ENCODE measurements at regions not wholly inside any gene's neighbourhood (a gene's known extent, or its start where the extent isn't known, plus 50 kb on each side); places are given as distances from the start of the nearest gene placed in this dataset.

DNA sequence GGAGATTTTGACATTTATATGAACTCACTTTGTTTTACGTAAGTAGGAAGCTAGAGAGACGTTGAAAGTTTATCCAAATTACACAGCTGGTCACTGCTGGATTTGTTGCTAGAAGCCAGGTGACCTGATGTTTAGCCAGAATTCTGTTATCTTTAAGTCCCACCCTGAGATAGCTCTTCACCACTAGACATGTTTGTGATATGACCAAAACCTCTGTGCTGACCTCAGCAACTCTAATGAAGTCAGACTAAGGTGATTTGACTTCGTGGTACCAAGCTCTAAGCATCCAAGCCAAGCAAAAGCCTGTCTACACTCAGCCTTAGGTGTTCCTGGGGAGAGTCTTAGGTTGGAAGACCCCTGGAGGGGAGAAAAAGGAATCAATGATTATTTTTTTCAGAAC is 102.4 kb downstream of the ARRDC4 start:
- POLR2A ChIA-PET, result interaction anchor here (0.5 kb wide), 1 partner anchor 38 kb away, joined by 6 read pairs; no protein-coding TSS in a partner anchor
- no peaks in the 10 kb centered on the region for H3K27me3 Mint-ChIP-seq (ENCODE audit: low read depth)
- CTCF ChIA-PET, result no interaction called here
- DNase-seq (ENCODE audit: low spot score), result no peak
- H3K36me3 Mint-ChIP-seq, result peaks cover 9% of the 10 kb centered on the region
- ATAC-seq, result no peak
- H3K9me3 Mint-ChIP-seq, result peaks cover 37% of the 10 kb centered on the region
- TF ChIP-seq CBFB (CRISPR knock-in tag; IDR thresholded peaks at IDR 0.05; ENCODE audit: low read depth) (no peak), IRF2 (CRISPR knock-in tag; IDR thresholded peaks at IDR 0.05; ENCODE audit: borderline replicate concordance, low read depth) (no peak)
- TF ChIP-seq, protein P1, sequence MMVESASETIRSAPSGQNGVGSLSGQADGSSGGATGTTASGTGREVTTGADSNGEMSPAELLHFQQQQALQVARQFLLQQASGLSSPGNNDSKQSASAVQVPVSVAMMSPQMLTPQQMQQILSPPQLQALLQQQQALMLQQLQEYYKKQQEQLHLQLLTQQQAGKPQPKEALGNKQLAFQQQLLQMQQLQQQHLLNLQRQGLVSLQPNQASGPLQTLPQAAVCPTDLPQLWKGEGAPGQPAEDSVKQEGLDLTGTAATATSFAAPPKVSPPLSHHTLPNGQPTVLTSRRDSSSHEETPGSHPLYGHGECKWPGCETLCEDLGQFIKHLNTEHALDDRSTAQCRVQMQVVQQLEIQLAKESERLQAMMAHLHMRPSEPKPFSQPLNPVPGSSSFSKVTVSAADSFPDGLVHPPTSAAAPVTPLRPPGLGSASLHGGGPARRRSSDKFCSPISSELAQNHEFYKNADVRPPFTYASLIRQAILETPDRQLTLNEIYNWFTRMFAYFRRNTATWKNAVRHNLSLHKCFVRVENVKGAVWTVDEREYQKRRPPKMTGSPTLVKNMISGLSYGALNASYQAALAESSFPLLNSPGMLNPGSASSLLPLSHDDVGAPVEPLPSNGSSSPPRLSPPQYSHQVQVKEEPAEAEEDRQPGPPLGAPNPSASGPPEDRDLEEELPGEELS (CRISPR knock-in tag; IDR thresholded peaks at IDR 0.05), result no peak
- TF ChIP-seq, protein P2, sequence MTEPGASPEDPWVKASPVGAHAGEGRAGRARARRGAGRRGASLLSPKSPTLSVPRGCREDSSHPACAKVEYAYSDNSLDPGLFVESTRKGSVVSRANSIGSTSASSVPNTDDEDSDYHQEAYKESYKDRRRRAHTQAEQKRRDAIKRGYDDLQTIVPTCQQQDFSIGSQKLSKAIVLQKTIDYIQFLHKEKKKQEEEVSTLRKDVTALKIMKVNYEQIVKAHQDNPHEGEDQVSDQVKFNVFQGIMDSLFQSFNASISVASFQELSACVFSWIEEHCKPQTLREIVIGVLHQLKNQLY (CRISPR knock-in tag; IDR thresholded peaks at IDR 0.05), result no peak
- no peak overlapping the region for H3K4me3 Mint-ChIP-seq
- H3K27ac Mint-ChIP-seq, result no peak overlapping the region
- H3K4me1 Mint-ChIP-seq, result no peaks in the 10 kb centered on the region

DNA sequence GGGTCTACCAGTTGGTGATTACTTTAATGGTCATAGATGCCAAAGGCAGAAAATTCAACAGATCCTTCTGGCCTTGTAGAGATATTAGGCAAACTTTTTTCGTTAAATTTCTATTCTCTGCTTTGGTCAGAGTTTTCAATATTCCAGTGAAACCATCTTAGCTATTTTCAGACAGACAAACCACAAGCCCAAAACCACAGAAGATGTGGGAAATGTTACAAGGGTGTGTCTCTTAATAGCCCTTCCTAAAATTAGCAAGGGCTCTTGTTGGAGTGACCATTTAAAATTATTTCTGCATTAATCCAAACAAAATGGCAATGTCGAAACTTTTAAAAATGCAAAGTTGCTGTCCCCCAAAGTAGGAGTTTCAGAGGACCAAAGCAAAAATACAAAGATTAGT is 102.8 kb downstream of the ARRDC4 start:
- H3K36me3 Mint-ChIP-seq, result peaks cover 7% of the 10 kb centered on the region
- no peaks in the 10 kb centered on the region for H3K4me1 Mint-ChIP-seq
- POLR2A ChIA-PET, result no interaction called here
- DNase-seq (ENCODE audit: low spot score) (no peak), ATAC-seq (no peak)
- no peak overlapping the region for H3K4me3 Mint-ChIP-seq
- no peaks in the 10 kb centered on the region for H3K27me3 Mint-ChIP-seq (ENCODE audit: low read depth)
- H3K9me3 Mint-ChIP-seq, result peaks cover 33% of the 10 kb centered on the region
- CTCF ChIA-PET, result no interaction called here
- H3K27ac Mint-ChIP-seq, result no peak overlapping the region
- TF ChIP-seq, protein P3, sequence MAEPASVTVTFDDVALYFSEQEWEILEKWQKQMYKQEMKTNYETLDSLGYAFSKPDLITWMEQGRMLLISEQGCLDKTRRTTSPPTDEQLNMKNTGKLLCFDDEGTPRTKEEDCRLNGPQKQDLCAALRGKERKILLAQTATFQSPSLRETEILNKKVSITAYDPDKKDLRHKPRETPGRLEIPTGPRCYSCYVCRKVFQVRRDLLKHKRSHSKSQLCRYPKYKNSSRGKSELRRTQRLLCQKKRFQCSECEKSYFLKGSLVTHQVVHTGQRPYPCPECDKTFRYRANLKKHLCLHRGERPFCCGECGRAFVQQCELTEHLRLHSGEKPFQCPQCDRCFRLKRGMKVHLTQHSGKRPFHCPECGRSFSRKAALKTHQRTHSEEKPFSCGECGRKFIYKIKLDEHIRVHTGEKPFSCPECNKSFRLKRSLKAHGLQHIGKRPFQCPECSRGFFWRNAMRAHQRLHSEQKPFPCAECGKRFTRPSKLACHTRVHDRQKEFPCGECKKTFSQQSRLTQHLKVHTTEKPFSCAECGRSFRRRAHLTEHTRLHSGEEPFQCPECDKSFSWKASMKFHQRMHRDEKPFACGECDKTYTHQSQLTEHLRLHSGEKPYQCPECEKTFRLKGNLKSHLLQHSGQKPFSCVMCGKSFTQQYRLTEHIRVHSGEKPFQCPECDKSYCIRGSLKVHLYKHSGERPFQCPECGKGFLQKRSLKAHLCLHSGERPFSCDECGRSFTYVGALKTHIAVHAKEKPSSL (CRISPR knock-in tag; conservative IDR thresholded peaks at IDR 0.05), result no peak
- TF ChIP-seq, protein P4, sequence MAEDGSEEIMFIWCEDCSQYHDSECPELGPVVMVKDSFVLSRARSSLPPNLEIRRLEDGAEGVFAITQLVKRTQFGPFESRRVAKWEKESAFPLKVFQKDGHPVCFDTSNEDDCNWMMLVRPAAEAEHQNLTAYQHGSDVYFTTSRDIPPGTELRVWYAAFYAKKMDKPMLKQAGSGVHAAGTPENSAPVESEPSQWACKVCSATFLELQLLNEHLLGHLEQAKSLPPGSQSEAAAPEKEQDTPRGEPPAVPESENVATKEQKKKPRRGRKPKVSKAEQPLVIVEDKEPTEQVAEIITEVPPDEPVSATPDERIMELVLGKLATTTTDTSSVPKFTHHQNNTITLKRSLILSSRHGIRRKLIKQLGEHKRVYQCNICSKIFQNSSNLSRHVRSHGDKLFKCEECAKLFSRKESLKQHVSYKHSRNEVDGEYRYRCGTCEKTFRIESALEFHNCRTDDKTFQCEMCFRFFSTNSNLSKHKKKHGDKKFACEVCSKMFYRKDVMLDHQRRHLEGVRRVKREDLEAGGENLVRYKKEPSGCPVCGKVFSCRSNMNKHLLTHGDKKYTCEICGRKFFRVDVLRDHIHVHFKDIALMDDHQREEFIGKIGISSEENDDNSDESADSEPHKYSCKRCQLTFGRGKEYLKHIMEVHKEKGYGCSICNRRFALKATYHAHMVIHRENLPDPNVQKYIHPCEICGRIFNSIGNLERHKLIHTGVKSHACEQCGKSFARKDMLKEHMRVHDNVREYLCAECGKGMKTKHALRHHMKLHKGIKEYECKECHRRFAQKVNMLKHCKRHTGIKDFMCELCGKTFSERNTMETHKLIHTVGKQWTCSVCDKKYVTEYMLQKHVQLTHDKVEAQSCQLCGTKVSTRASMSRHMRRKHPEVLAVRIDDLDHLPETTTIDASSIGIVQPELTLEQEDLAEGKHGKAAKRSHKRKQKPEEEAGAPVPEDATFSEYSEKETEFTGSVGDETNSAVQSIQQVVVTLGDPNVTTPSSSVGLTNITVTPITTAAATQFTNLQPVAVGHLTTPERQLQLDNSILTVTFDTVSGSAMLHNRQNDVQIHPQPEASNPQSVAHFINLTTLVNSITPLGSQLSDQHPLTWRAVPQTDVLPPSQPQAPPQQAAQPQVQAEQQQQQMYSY (CRISPR knock-in tag; IDR thresholded peaks at IDR 0.05), result no peak
- TF ChIP-seq, protein P5, sequence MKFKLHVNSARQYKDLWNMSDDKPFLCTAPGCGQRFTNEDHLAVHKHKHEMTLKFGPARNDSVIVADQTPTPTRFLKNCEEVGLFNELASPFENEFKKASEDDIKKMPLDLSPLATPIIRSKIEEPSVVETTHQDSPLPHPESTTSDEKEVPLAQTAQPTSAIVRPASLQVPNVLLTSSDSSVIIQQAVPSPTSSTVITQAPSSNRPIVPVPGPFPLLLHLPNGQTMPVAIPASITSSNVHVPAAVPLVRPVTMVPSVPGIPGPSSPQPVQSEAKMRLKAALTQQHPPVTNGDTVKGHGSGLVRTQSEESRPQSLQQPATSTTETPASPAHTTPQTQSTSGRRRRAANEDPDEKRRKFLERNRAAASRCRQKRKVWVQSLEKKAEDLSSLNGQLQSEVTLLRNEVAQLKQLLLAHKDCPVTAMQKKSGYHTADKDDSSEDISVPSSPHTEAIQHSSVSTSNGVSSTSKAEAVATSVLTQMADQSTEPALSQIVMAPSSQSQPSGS (CRISPR knock-in tag; IDR thresholded peaks at IDR 0.05; ENCODE audit: borderline replicate concordance, low read depth), result no peak
- TF ChIP-seq, protein P6, sequence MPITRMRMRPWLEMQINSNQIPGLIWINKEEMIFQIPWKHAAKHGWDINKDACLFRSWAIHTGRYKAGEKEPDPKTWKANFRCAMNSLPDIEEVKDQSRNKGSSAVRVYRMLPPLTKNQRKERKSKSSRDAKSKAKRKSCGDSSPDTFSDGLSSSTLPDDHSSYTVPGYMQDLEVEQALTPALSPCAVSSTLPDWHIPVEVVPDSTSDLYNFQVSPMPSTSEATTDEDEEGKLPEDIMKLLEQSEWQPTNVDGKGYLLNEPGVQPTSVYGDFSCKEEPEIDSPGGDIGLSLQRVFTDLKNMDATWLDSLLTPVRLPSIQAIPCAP (CRISPR knock-in tag; IDR thresholded peaks at IDR 0.05), result no peak
- TF ChIP-seq, protein P7, sequence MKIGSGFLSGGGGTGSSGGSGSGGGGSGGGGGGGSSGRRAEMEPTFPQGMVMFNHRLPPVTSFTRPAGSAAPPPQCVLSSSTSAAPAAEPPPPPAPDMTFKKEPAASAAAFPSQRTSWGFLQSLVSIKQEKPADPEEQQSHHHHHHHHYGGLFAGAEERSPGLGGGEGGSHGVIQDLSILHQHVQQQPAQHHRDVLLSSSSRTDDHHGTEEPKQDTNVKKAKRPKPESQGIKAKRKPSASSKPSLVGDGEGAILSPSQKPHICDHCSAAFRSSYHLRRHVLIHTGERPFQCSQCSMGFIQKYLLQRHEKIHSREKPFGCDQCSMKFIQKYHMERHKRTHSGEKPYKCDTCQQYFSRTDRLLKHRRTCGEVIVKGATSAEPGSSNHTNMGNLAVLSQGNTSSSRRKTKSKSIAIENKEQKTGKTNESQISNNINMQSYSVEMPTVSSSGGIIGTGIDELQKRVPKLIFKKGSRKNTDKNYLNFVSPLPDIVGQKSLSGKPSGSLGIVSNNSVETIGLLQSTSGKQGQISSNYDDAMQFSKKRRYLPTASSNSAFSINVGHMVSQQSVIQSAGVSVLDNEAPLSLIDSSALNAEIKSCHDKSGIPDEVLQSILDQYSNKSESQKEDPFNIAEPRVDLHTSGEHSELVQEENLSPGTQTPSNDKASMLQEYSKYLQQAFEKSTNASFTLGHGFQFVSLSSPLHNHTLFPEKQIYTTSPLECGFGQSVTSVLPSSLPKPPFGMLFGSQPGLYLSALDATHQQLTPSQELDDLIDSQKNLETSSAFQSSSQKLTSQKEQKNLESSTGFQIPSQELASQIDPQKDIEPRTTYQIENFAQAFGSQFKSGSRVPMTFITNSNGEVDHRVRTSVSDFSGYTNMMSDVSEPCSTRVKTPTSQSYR (CRISPR knock-in tag; IDR thresholded peaks at IDR 0.05), result no peak
- TF ChIP-seq, protein P8, sequence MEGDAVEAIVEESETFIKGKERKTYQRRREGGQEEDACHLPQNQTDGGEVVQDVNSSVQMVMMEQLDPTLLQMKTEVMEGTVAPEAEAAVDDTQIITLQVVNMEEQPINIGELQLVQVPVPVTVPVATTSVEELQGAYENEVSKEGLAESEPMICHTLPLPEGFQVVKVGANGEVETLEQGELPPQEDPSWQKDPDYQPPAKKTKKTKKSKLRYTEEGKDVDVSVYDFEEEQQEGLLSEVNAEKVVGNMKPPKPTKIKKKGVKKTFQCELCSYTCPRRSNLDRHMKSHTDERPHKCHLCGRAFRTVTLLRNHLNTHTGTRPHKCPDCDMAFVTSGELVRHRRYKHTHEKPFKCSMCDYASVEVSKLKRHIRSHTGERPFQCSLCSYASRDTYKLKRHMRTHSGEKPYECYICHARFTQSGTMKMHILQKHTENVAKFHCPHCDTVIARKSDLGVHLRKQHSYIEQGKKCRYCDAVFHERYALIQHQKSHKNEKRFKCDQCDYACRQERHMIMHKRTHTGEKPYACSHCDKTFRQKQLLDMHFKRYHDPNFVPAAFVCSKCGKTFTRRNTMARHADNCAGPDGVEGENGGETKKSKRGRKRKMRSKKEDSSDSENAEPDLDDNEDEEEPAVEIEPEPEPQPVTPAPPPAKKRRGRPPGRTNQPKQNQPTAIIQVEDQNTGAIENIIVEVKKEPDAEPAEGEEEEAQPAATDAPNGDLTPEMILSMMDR (IDR thresholded peaks at IDR 0.05), result no peak
- TF ChIP-seq ZNF219 (CRISPR knock-in tag; IDR thresholded peaks at IDR 0.05; ENCODE audit: borderline replicate concordance), result no peak
- TF ChIP-seq, protein P2 (CRISPR knock-in tag; IDR thresholded peaks at IDR 0.05), result no peak
- TF ChIP-seq PRRX2 (CRISPR knock-in tag; IDR thresholded peaks at IDR 0.05), result no peak
- TF ChIP-seq OVOL2 (CRISPR knock-in tag; IDR thresholded peaks at IDR 0.05; ENCODE audit: borderline replicate concordance), result no peak
- no peak for TF ChIP-seq ZNF423 (CRISPR knock-in tag; IDR thresholded peaks at IDR 0.05)
- TF ChIP-seq ZNF263 (CRISPR knock-in tag; IDR thresholded peaks at IDR 0.05; ENCODE audit: low read depth), result no peak
- no peak for TF ChIP-seq SP1 (CRISPR knock-in tag; conservative IDR thresholded peaks at IDR 0.05)
- TF ChIP-seq, protein P9, sequence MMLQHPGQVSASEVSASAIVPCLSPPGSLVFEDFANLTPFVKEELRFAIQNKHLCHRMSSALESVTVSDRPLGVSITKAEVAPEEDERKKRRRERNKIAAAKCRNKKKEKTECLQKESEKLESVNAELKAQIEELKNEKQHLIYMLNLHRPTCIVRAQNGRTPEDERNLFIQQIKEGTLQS (CRISPR knock-in tag; conservative IDR thresholded peaks at IDR 0.05), result no peak
- no peak for TF ChIP-seq MXD4 (CRISPR knock-in tag; IDR thresholded peaks at IDR 0.05; ENCODE audit: borderline replicate concordance)

All from WTC11 (cell line).